ENCODE measurements at regions not wholly inside any gene's neighbourhood (a gene's known extent, or its start where the extent isn't known, plus 50 kb on each side); places are given as distances from the start of the nearest gene placed in this dataset.

DNA sequence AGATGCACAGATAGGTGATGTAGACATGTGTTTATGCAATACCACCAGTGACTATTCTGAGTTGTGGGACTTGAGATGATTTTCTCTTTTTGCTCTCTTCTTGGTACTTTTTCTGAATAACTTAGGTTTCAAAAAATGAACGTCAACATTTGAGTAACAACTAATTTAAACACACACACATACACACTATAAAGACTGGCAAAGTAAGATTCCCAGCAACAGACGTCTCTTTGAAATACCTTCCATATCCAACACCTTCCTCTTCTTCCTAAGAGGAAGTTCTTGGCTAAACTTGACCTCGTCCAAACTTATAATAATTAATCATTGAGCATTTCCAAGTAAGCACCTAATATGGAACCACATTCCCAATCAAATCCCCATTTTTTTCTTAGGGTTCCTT is 81.6 kb upstream of the RGPD4 start:
- CTCF ChIA-PET (ENCODE audit: low intra/inter-chr PET ratio) = no interaction called here
- H3K9ac ChIP-seq (ENCODE audit: insufficient read depth in 1 of 2, low read depth in 2 of 2, low read length in 2 of 2) = peak overlapping the region in 1 of 2 experiments; percentile 73; a peak in 3 of 4 replicates
- BruUV-seq (replicated peaks) = no TSS peak
- POLR2A ChIA-PET = interaction anchor here (0.9 kb wide), 1 partner anchor 8 kb away, joined by 4 read pairs; no protein-coding TSS in a partner anchor
- peak; percentile 31 for ATAC-seq
- 2% methylated on average over 3 of the region's 3 CpGs for WGBS (ENCODE audit: insufficient coverage, low coverage, missing lambda C conversion rate)
- peak overlapping the region; percentile 84 for H3K4me2 ChIP-seq (ENCODE audit: insufficient read depth, low read length)
- H3K27me3 ChIP-seq (ENCODE audit: control insufficient read depth in 2 of 2, insufficient read depth in 2 of 2, low read length in 2 of 2) = no peaks in the 10 kb centered on the region
- H3K36me3 ChIP-seq (ENCODE audit: control insufficient read depth, insufficient read depth, low read length) = peaks cover 33% of the 10 kb centered on the region
- peak overlapping the region; percentile 64; the same call in 2 of the 3 replicates for H3K27ac ChIP-seq (ENCODE audit: extremely low read depth, low read depth, low read length)
- no peaks in the 10 kb centered on the region for H3K9me3 ChIP-seq (replicated peaks; ENCODE audit: control insufficient read depth, insufficient read depth, low read depth, low read length)
- TF ChIP-seq FOXK1 (CRISPR knock-in tag; IDR thresholded peaks at IDR 0.05; ENCODE audit: borderline replicate concordance) (no peak), CEBPB (tag; IDR thresholded peaks at IDR 0.05) (peak; percentile 63), POLR2A (conservative IDR thresholded peaks at IDR 0.05) (0 out of 2 replicates have a peak, but pooled peaks have one; percentile 9), STAG1 (CRISPR knock-in tag; IDR thresholded peaks at IDR 0.05; ENCODE audit: borderline replicate concordance) (no peak), POLR2AphosphoS5 (IDR thresholded peaks at IDR 0.05; ENCODE audit: control insufficient read depth, insufficient read depth, low read depth, low read length) (peak; percentile 31; the same call in 1 of the 2 replicates), MBD2 (IDR thresholded peaks at IDR 0.05; ENCODE audit: borderline replicate concordance, low read depth) (no peak)
- TF ChIP-seq, protein P1, sequence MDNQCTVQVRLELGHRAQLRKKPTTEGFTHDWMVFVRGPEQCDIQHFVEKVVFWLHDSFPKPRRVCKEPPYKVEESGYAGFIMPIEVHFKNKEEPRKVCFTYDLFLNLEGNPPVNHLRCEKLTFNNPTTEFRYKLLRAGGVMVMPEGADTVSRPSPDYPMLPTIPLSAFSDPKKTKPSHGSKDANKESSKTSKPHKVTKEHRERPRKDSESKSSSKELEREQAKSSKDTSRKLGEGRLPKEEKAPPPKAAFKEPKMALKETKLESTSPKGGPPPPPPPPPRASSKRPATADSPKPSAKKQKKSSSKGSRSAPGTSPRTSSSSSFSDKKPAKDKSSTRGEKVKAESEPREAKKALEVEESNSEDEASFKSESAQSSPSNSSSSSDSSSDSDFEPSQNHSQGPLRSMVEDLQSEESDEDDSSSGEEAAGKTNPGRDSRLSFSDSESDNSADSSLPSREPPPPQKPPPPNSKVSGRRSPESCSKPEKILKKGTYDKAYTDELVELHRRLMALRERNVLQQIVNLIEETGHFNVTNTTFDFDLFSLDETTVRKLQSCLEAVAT (IDR thresholded peaks at IDR 0.05) = peak; percentile 65 to 71; a peak in 1 of 4 replicates
- TF ChIP-seq, protein P2, sequence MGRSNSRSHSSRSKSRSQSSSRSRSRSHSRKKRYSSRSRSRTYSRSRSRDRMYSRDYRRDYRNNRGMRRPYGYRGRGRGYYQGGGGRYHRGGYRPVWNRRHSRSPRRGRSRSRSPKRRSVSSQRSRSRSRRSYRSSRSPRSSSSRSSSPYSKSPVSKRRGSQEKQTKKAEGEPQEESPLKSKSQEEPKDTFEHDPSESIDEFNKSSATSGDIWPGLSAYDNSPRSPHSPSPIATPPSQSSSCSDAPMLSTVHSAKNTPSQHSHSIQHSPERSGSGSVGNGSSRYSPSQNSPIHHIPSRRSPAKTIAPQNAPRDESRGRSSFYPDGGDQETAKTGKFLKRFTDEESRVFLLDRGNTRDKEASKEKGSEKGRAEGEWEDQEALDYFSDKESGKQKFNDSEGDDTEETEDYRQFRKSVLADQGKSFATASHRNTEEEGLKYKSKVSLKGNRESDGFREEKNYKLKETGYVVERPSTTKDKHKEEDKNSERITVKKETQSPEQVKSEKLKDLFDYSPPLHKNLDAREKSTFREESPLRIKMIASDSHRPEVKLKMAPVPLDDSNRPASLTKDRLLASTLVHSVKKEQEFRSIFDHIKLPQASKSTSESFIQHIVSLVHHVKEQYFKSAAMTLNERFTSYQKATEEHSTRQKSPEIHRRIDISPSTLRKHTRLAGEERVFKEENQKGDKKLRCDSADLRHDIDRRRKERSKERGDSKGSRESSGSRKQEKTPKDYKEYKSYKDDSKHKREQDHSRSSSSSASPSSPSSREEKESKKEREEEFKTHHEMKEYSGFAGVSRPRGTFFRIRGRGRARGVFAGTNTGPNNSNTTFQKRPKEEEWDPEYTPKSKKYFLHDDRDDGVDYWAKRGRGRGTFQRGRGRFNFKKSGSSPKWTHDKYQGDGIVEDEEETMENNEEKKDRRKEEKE (IDR thresholded peaks at IDR 0.05; ENCODE audit: borderline replicate concordance in 1 of 2, control insufficient read depth in 1 of 2, low read depth in 2 of 2, low read length in 1 of 2) = peak in 1 of 2 experiments; percentile 91; a peak in 1 of 4 replicates
- no peak for FAIRE-seq
- no peak for DNase-seq (ENCODE audit: extremely low read depth in 1 of 4, low spot score in 3 of 4)
- intact Hi-C loops (cut with micrococcal nuclease) = loop anchor here (10.0 kb wide), 1 partner anchor 870 kb away; no protein-coding TSS in a partner anchor
- H4K20me1 ChIP-seq (replicated peaks; ENCODE audit: control insufficient read depth, insufficient read depth, low read length) = peaks cover 43% of the 10 kb centered on the region
- in situ Hi-C loops (cut with MboI) = no loop called here
- H3K79me2 ChIP-seq (ENCODE audit: control insufficient read depth, insufficient read depth, low read length) = peaks cover 68% of the 10 kb centered on the region
- no peaks in the 10 kb centered on the region for H3K9me1 ChIP-seq (ENCODE audit: control insufficient read depth, insufficient read depth, low read length)
- peak overlapping the region; percentile 50 for H3K4me3 ChIP-seq
- no peak overlapping the region for H2AFZ ChIP-seq (ENCODE audit: low read depth, low read length)
- peaks cover 6 to 11% of the 10 kb centered on the region in 2 experiments; a peak in 3 of 5 replicates for H3K4me1 ChIP-seq (replicated peaks in 1 of 2; ENCODE audit: control insufficient read depth in 2 of 2, insufficient read depth in 2 of 2, low read length in 2 of 2)

Data from K562 (cell line).